ENCODE measurements at regions not wholly inside any gene's neighbourhood (a gene's known extent, or its start where the extent isn't known, plus 50 kb on each side); places are given as distances from the start of the nearest gene placed in this dataset.

DNA sequence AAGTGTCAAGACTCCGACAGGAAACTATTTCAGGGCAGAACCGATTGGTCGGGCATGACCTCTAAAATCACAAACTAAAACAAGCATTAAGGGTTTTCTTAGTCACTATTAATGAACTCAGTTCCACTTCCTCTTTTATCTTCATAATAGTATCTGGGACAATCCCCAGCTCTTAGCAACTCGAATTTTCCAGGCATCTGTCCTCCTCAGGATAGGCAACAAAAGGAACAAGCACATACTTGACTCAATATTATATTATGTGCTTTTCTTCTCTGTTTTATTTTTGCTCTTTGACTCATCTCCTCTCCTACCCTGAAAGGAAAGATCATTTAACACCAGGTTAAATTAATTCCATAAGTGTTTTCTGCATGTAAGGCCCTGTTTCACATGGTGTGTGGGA, 638.3 kb upstream of the TBX3 start:
- no peak overlapping the region for H3K27ac ChIP-seq (ENCODE audit: low read depth, low read length, poor library complexity, severe bottlenecking)

DNA sequence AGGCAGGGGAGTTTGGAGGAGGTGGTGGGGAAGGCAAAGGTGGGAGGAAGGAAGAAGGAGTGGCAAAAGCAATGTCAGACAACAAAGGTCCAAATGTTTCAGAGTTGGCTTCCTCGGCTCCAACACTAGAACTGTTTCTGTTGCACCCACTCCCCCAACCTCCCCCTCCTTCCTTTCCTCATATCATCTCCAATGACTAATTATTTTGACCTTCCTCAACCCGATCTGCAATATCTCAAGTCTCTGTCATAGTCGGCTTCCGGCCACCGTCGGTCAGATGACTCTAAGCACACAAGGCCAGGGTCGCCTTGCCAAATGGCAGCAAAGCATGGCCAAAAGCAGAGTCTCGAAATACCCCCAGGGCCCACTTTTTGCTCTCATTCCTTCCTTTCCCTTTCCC, 637.0 kb upstream of the TBX3 start:
- H3K9ac ChIP-seq (ENCODE audit: low read length): no peak overlapping the region
- H3K27ac ChIP-seq (ENCODE audit: low read depth, low read length, poor library complexity, severe bottlenecking): no peak overlapping the region
- no peak overlapping the region for H2AFZ ChIP-seq (ENCODE audit: low read length)
- H3K4me1 ChIP-seq (ENCODE audit: insufficient read depth, low read length, severe bottlenecking): no peaks in the 10 kb centered on the region
- no peaks in the 10 kb centered on the region for H3K9me3 ChIP-seq (ENCODE audit: low read length)
- H3F3A ChIP-seq (ENCODE audit: insufficient read depth, low read length): no peaks in the 10 kb centered on the region
- H3K27me3 ChIP-seq (ENCODE audit: insufficient read depth, low read length): no peaks in the 10 kb centered on the region
- no peaks in the 10 kb centered on the region for H4K20me1 ChIP-seq (ENCODE audit: insufficient read depth, low read length)
- H3K9me2 ChIP-seq (ENCODE audit: low read depth, low read length): no peaks in the 10 kb centered on the region
- TF ChIP-seq, protein P1, sequence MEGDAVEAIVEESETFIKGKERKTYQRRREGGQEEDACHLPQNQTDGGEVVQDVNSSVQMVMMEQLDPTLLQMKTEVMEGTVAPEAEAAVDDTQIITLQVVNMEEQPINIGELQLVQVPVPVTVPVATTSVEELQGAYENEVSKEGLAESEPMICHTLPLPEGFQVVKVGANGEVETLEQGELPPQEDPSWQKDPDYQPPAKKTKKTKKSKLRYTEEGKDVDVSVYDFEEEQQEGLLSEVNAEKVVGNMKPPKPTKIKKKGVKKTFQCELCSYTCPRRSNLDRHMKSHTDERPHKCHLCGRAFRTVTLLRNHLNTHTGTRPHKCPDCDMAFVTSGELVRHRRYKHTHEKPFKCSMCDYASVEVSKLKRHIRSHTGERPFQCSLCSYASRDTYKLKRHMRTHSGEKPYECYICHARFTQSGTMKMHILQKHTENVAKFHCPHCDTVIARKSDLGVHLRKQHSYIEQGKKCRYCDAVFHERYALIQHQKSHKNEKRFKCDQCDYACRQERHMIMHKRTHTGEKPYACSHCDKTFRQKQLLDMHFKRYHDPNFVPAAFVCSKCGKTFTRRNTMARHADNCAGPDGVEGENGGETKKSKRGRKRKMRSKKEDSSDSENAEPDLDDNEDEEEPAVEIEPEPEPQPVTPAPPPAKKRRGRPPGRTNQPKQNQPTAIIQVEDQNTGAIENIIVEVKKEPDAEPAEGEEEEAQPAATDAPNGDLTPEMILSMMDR (IDR thresholded peaks at IDR 0.05; ENCODE audit: low read length): no peak
- H3K36me3 ChIP-seq (ENCODE audit: insufficient read depth, low read length): no peaks in the 10 kb centered on the region
- no peak overlapping the region for H3K4me2 ChIP-seq (ENCODE audit: low read length)
- no peak overlapping the region for H3K4me3 ChIP-seq (ENCODE audit: low read depth, low read length, poor library complexity, severe bottlenecking)
- no peaks in the 10 kb centered on the region for H3K79me2 ChIP-seq (ENCODE audit: insufficient read depth, low read length)

More for the DNA sequence above, 638.3 kb upstream of the TBX3 start:
- TF ChIP-seq, protein P1 (IDR thresholded peaks at IDR 0.05; ENCODE audit: low read length): no peak
- TF ChIP-seq EZH2 (IDR thresholded peaks at IDR 0.05; ENCODE audit: borderline replicate concordance, low read length): no peak
- Histone ChIP-seq H4K20me1 (ENCODE audit: insufficient read depth, low read length) (no peaks in the 10 kb centered on the region), H3F3A (ENCODE audit: insufficient read depth, low read length) (no peaks in the 10 kb centered on the region), H3K36me3 (ENCODE audit: insufficient read depth, low read length) (no peaks in the 10 kb centered on the region), H3K27me3 (ENCODE audit: insufficient read depth, low read length) (no peaks in the 10 kb centered on the region), H3K4me3 (ENCODE audit: low read depth, low read length, poor library complexity, severe bottlenecking) (no peak overlapping the region), H3K9me2 (ENCODE audit: low read depth, low read length) (no peaks in the 10 kb centered on the region), H3K4me1 (ENCODE audit: insufficient read depth, low read length, severe bottlenecking) (no peaks in the 10 kb centered on the region), H3K9me3 (ENCODE audit: low read length) (no peaks in the 10 kb centered on the region), H3K9ac (ENCODE audit: low read length) (no peak overlapping the region), H3K79me2 (ENCODE audit: insufficient read depth, low read length) (no peaks in the 10 kb centered on the region), H3K4me2 (ENCODE audit: low read length) (no peak overlapping the region), H2AFZ (ENCODE audit: low read length) (no peak overlapping the region)

DNA sequence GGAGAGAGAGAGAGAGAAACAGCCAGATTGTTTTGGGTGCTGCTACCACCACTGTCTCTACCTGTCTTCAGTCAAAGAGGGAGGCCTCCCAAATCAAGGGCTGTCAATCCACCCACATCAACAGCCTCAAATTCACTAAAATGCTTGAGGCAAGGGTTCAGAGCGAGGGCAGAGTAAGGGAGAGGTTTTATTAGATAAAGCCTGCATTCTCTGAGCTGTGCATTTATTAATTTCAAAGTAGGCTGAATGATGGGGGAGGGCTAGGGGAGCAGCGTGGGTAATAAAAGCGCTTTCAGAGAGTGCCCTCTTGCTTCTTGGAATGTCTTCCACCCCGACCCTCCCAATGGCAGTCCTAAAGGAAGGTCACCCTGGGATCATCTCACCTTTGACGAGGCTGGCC, 636.5 kb upstream of the TBX3 start:
- Histone ChIP-seq H4K20me1 (ENCODE audit: insufficient read depth, low read length) (no peaks in the 10 kb centered on the region), H2AFZ (ENCODE audit: low read length) (no peak overlapping the region), H3K9me2 (ENCODE audit: low read depth, low read length) (no peaks in the 10 kb centered on the region), H3K4me1 (ENCODE audit: insufficient read depth, low read length, severe bottlenecking) (no peaks in the 10 kb centered on the region), H3K36me3 (ENCODE audit: insufficient read depth, low read length) (no peaks in the 10 kb centered on the region), H3K9me3 (ENCODE audit: low read length) (no peaks in the 10 kb centered on the region), H3K79me2 (ENCODE audit: insufficient read depth, low read length) (no peaks in the 10 kb centered on the region), H3K27ac (ENCODE audit: low read depth, low read length, poor library complexity, severe bottlenecking) (no peak overlapping the region), H3K4me2 (ENCODE audit: low read length) (no peak overlapping the region), H3K4me3 (ENCODE audit: low read depth, low read length, poor library complexity, severe bottlenecking) (no peak overlapping the region), H3K9ac (ENCODE audit: low read length) (no peak overlapping the region), H3F3A (ENCODE audit: insufficient read depth, low read length) (no peaks in the 10 kb centered on the region), H3K27me3 (ENCODE audit: insufficient read depth, low read length) (no peaks in the 10 kb centered on the region)
- TF ChIP-seq, protein P1 (IDR thresholded peaks at IDR 0.05; ENCODE audit: low read length): no peak
- TF ChIP-seq EZH2 (IDR thresholded peaks at IDR 0.05; ENCODE audit: borderline replicate concordance, low read length): no peak

Data from OCI-LY1 (cell line).